GM20000 (cell line): ENCODE measurements at regions not wholly inside any gene's neighbourhood (a gene's known extent, or its start where the extent isn't known, plus 50 kb on each side); places are given as distances from the start of the nearest gene placed in this dataset.
A peak's percentile ranks its signal among the peaks of the same experiment; 100 is the strongest.

Source experiments
- DNase-seq: peaks from one replicate; pipeline ENCODE4 v3.0.0; 2012; ENCODE audit warnings: low spot score
- CTCF ChIP-seq: IDR thresholded peaks from 2 replicates; pipeline ENCODE4 v1.5.1; 2012; ENCODE audit warnings: mild to moderate bottlenecking, control low read depth; ENCODE audit errors: extremely low read depth, missing control alignments

- no peak for DNase-seq
- TF ChIP-seq CTCF = no peak
Measured at GRCh38 chr3:18030371-18030870, 288.0 kb upstream of the TBC1D5 start.

- no peak for TF ChIP-seq CTCF
- no peak for DNase-seq
Measured at GRCh38 chr3:18027161-18027939, 284.9 kb upstream of the TBC1D5 start.

- DNase-seq = peak; percentile 17
- no peak for TF ChIP-seq CTCF
Measured at GRCh38 chr3:18024715-18025114, 282.3 kb upstream of the TBC1D5 start.

GRCh38 chr3:18019161-18019495 lies 276.7 kb upstream of the TBC1D5 start:
- no peak for DNase-seq
- TF ChIP-seq CTCF = no peak

GRCh38 chr3:18018491-18019160 lies 276.2 kb upstream of the TBC1D5 start:
- no peak for DNase-seq
- TF ChIP-seq CTCF = no peak

GRCh38 chr3:18016366-18016765 lies 273.9 kb upstream of the TBC1D5 start:
- DNase-seq = no peak
- TF ChIP-seq CTCF = no peak

- TF ChIP-seq CTCF = no peak
- no peak for DNase-seq
Measured at GRCh38 chr3:18012933-18013332, 270.5 kb upstream of the TBC1D5 start.
